SK-N-SH treated with all-trans-retinoic acid at 6 μM for 48 hours (cell line): ENCODE measurements at regions not wholly inside any gene's neighbourhood (a gene's known extent, or its start where the extent isn't known, plus 50 kb on each side); places are given as distances from the start of the nearest gene placed in this dataset.

Experiments used
- ATAC-seq: fragments of 200-7000 bp; cut with Tn5 transposase; 3 replicates; pipeline ENCODE4 v1.9.1; 2020; ENCODE audit warnings: mild to moderate bottlenecking, moderate library complexity
- ARNTL ChIP-seq: fragments of 450-650 bp; formaldehyde crosslinking; IDR thresholded peaks from 2 replicates; pipeline ENCODE4 v1.5.0; 2020; ENCODE audit warnings: low read depth, mild to moderate bottlenecking, moderate library complexity, borderline replicate concordance
- BACH2 ChIP-seq: fragments of 250-450 bp; sonication (Bioruptor Pico); IDR thresholded peaks from 2 replicates; pipeline ENCODE4 v1.9.0; 2021; ENCODE audit warnings: mild to moderate bottlenecking, borderline replicate concordance
- CREB5 ChIP-seq: fragments of 250-450 bp; sonication (Bioruptor Pico); IDR thresholded peaks from 2 replicates; pipeline ENCODE4 v1.5.1; 2020; ENCODE audit warnings: low read depth, mild to moderate bottlenecking, moderate library complexity
- CSDC2 ChIP-seq: fragments of 250-450 bp; sonication (Bioruptor Pico); IDR thresholded peaks from 2 replicates; pipeline ENCODE4 v1.5.0; 2020; ENCODE audit warnings: mild to moderate bottlenecking, moderate library complexity
- CSRNP3 ChIP-seq: fragments of 250-450 bp; sonication (Bioruptor Pico); IDR thresholded peaks from 2 replicates; pipeline ENCODE4 v1.5.1; 2021; ENCODE audit warnings: mild to moderate bottlenecking, moderate library complexity
- ESRRG ChIP-seq: fragments of 250-450 bp; sonication (Bioruptor Pico); IDR thresholded peaks from 2 replicates; pipeline ENCODE4 v1.6.1; 2021; ENCODE audit warnings: mild to moderate bottlenecking
- GLIS3 ChIP-seq: fragments of 250-450 bp; sonication (Bioruptor Pico); IDR thresholded peaks from 2 replicates; pipeline ENCODE4 v1.5.0; 2020; ENCODE audit warnings: mild to moderate bottlenecking, moderate library complexity
- ISL1 ChIP-seq: fragments of 250-450 bp; sonication (Bioruptor Pico); IDR thresholded peaks from 2 replicates; pipeline ENCODE4 v2.1.2; 2022; ENCODE audit warnings: mild to moderate bottlenecking, moderate library complexity
- OSR1 ChIP-seq: fragments of 250-450 bp; sonication (Bioruptor Pico); IDR thresholded peaks from 2 replicates; pipeline ENCODE4 v1.8.0; 2022; ENCODE audit warnings: moderate library complexity, mild to moderate bottlenecking, inconsistent platforms
- POU6F1 ChIP-seq: fragments of 250-450 bp; sonication (Bioruptor Pico); IDR thresholded peaks from 2 replicates; pipeline ENCODE4 v1.8.0; 2021; ENCODE audit warnings: low read depth, mild to moderate bottlenecking, moderate library complexity, borderline replicate concordance
- PPARA ChIP-seq: fragments of 250-450 bp; sonication (Bioruptor Pico); IDR thresholded peaks from 2 replicates; pipeline ENCODE4 v1.5.0; 2020; ENCODE audit warnings: mild to moderate bottlenecking, borderline replicate concordance
- RARB ChIP-seq: fragments of 250-450 bp; sonication (Bioruptor Pico); IDR thresholded peaks from 2 replicates; pipeline ENCODE4 v1.8.0; 2021; ENCODE audit warnings: mild to moderate bottlenecking, moderate library complexity
- SNAI2 ChIP-seq: fragments of 250-450 bp; sonication (Bioruptor Pico); IDR thresholded peaks from 2 replicates; pipeline ENCODE4 v1.5.0; 2020; ENCODE audit warnings: mild to moderate bottlenecking, moderate library complexity
- TCF4 ChIP-seq: fragments of 250-450 bp; sonication (Bioruptor Pico); IDR thresholded peaks from 2 replicates; pipeline ENCODE4 v1.8.0; 2021; ENCODE audit warnings: mild to moderate bottlenecking, moderate library complexity, borderline replicate concordance
- TOX ChIP-seq: fragments of 250-450 bp; sonication (Bioruptor Pico); IDR thresholded peaks from 2 replicates; pipeline ENCODE4 v1.8.0; 2021; ENCODE audit warnings: mild to moderate bottlenecking, moderate library complexity, borderline replicate concordance
- ZC3H10 ChIP-seq: fragments of 250-450 bp; sonication (Bioruptor Pico); IDR thresholded peaks from 2 replicates; pipeline ENCODE4 v1.5.1; 2021; ENCODE audit warnings: mild to moderate bottlenecking, moderate library complexity
- ZFP3 ChIP-seq: fragments of 250-450 bp; sonication (Bioruptor Pico); IDR thresholded peaks from 2 replicates; pipeline ENCODE4 v1.5.0; 2020; ENCODE audit warnings: mild to moderate bottlenecking, moderate library complexity
- ZFP30 ChIP-seq: fragments of 450-650 bp; formaldehyde crosslinking; IDR thresholded peaks from 2 replicates; pipeline ENCODE4 v1.5.0; 2022; ENCODE audit warnings: mild to moderate bottlenecking, moderate library complexity
- ZNF565 ChIP-seq: fragments of 450-650 bp; formaldehyde crosslinking; conservative IDR thresholded peaks from 2 replicates; pipeline ENCODE4 v1.5.0; 2020; ENCODE audit warnings: low read depth, mild to moderate bottlenecking, moderate library complexity
- ZNF70 ChIP-seq: fragments of 450-650 bp; formaldehyde crosslinking; IDR thresholded peaks from 2 replicates; pipeline ENCODE4 v1.5.0; 2020; ENCODE audit warnings: mild to moderate bottlenecking, moderate library complexity
- ZNF8 ChIP-seq: fragments of 450-650 bp; formaldehyde crosslinking; IDR thresholded peaks from 2 replicates; pipeline ENCODE4 v1.5.0; 2020; ENCODE audit warnings: mild to moderate bottlenecking, moderate library complexity
- TF ChIP-seq, protein P1 (sequence below): fragments of 250-450 bp; sonication (Bioruptor Pico); IDR thresholded peaks from 2 replicates; pipeline ENCODE4 v1.5.0; 2020; ENCODE audit warnings: mild to moderate bottlenecking, moderate library complexity
- TF ChIP-seq, protein P2 (sequence below): fragments of 250-450 bp; sonication (Bioruptor Pico); IDR thresholded peaks from 2 replicates; pipeline ENCODE4 v1.8.0; 2020; ENCODE audit warnings: mild to moderate bottlenecking, moderate library complexity, borderline replicate concordance

- TF ChIP-seq TCF4 (CRISPR knock-in tag) (no peak), CREB5 (CRISPR knock-in tag) (no peak), ESRRG (CRISPR knock-in tag) (no peak), BACH2 (CRISPR knock-in tag) (no peak), CSDC2 (CRISPR knock-in tag) (no peak), ZNF70 (no peak), POU6F1 (no peak), GLIS3 (CRISPR knock-in tag) (no peak), ARNTL (CRISPR knock-in tag) (no peak), SNAI2 (no peak)
- TF ChIP-seq, protein P1, sequence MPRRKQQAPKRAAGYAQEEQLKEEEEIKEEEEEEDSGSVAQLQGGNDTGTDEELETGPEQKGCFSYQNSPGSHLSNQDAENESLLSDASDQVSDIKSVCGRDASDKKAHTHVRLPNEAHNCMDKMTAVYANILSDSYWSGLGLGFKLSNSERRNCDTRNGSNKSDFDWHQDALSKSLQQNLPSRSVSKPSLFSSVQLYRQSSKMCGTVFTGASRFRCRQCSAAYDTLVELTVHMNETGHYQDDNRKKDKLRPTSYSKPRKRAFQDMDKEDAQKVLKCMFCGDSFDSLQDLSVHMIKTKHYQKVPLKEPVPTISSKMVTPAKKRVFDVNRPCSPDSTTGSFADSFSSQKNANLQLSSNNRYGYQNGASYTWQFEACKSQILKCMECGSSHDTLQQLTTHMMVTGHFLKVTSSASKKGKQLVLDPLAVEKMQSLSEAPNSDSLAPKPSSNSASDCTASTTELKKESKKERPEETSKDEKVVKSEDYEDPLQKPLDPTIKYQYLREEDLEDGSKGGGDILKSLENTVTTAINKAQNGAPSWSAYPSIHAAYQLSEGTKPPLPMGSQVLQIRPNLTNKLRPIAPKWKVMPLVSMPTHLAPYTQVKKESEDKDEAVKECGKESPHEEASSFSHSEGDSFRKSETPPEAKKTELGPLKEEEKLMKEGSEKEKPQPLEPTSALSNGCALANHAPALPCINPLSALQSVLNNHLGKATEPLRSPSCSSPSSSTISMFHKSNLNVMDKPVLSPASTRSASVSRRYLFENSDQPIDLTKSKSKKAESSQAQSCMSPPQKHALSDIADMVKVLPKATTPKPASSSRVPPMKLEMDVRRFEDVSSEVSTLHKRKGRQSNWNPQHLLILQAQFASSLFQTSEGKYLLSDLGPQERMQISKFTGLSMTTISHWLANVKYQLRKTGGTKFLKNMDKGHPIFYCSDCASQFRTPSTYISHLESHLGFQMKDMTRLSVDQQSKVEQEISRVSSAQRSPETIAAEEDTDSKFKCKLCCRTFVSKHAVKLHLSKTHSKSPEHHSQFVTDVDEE (CRISPR knock-in tag), result no peak
- ATAC-seq, result no peak
These were observed 136.3 kb downstream of the SUDS3 start for GRCh38 chr12:118512669-118513068.

DNA sequence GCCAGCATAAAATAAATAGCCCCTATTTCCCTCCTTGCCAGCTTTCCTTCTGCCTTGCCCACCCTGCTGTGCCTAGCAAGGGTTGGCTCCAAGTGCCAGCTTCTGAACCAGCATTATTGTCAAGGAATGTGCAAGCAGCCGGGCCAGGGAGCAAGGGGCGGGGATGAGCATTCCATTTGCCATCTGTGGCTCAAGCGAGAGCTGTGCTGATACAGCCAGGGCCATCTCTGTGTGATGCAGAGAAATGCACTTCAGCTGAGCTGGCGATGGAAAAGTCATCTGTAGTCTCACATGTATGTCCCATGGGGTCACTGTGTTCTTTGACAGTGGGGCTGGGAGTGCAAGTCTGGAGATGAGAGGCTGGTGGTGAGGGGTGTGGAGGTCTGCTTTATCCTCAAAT is 137.3 kb downstream of the SUDS3 start:
- TF ChIP-seq ESRRG (CRISPR knock-in tag) (no peak), CSRNP3 (CRISPR knock-in tag) (no peak), ZFP3 (CRISPR knock-in tag) (no peak), BACH2 (CRISPR knock-in tag) (no peak), SNAI2 (no peak), ISL1 (CRISPR knock-in tag) (no peak), CSDC2 (CRISPR knock-in tag) (no peak), OSR1 (no peak), TCF4 (CRISPR knock-in tag) (no peak), ZFP30 (CRISPR knock-in tag) (no peak), GLIS3 (CRISPR knock-in tag) (no peak), PPARA (no peak), POU6F1 (no peak)
- ATAC-seq, result no peak

GRCh38 chr12:118514297-118514696 is 137.9 kb downstream of the SUDS3 start:
- ATAC-seq, result no peak
- TF ChIP-seq TCF4 (CRISPR knock-in tag) (no peak), ZNF565 (CRISPR knock-in tag) (no peak), BACH2 (CRISPR knock-in tag) (no peak), RARB (CRISPR knock-in tag) (no peak), OSR1 (no peak), ZC3H10 (CRISPR knock-in tag) (no peak), ZNF8 (CRISPR knock-in tag) (no peak), CSDC2 (CRISPR knock-in tag) (no peak), TOX (CRISPR knock-in tag) (no peak), CREB5 (CRISPR knock-in tag) (no peak), ESRRG (CRISPR knock-in tag) (no peak), ZFP30 (CRISPR knock-in tag) (no peak), ISL1 (CRISPR knock-in tag) (no peak)
- TF ChIP-seq, protein P2, sequence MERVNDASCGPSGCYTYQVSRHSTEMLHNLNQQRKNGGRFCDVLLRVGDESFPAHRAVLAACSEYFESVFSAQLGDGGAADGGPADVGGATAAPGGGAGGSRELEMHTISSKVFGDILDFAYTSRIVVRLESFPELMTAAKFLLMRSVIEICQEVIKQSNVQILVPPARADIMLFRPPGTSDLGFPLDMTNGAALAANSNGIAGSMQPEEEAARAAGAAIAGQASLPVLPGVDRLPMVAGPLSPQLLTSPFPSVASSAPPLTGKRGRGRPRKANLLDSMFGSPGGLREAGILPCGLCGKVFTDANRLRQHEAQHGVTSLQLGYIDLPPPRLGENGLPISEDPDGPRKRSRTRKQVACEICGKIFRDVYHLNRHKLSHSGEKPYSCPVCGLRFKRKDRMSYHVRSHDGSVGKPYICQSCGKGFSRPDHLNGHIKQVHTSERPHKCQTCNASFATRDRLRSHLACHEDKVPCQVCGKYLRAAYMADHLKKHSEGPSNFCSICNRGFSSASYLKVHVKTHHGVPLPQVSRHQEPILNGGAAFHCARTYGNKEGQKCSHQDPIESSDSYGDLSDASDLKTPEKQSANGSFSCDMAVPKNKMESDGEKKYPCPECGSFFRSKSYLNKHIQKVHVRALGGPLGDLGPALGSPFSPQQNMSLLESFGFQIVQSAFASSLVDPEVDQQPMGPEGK (CRISPR knock-in tag), result no peak
- TF ChIP-seq, protein P1 (CRISPR knock-in tag), result no peak
